Panc1 (cell line): ENCODE measurements at regions not wholly inside any gene's neighbourhood (a gene's known extent, or its start where the extent isn't known, plus 50 kb on each side); places are given as distances from the start of the nearest gene placed in this dataset.

Source experiments
- POLR2AphosphoS5 ChIP-seq: IDR thresholded peaks from 2 replicates; pipeline ENCODE4 v1.6.1; 2012; ENCODE audit warnings: mild to moderate bottlenecking, low read depth, low read length, moderate library complexity
- TF ChIP-seq, protein P1 (sequence below), 2 experiments: IDR thresholded peaks; 2 replicates each; pipeline ENCODE4 v1.6.1; 2011 to 2012; ENCODE audit warnings: low read depth in 2 of 2, control low read depth in 1 of 2, low read length in 1 of 2, mild to moderate bottlenecking in 1 of 2, moderate library complexity in 1 of 2; ENCODE audit not compliant: insufficient read depth in 1 of 2
- TF ChIP-seq, protein P2 (sequence below): fragments of 450-650 bp; IDR thresholded peaks from 2 replicates; pipeline ENCODE4 v1.5.1; 2017; ENCODE audit warnings: mild to moderate bottlenecking

DNA sequence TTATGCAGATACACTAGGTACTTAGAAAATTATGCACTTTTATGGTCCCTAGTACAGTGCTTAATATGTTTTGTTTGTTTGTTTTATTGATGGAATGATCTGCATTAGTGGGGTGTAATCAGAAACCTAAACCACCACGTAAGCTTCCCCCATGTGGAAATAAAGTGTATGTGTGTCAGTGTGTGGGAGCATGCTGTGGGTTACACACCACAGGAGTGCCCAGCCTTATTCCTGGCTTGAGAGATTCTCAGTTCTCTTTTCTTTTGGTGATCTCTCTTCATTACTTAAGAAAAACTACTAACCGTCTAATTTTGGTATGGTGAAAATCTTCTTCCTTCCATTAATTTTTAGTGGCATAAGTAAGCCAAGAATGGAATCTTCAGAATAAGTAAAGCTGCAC is 398.6 kb downstream of the DCDC2C start:
- no peak for TF ChIP-seq POLR2AphosphoS5
- TF ChIP-seq, protein P1, sequence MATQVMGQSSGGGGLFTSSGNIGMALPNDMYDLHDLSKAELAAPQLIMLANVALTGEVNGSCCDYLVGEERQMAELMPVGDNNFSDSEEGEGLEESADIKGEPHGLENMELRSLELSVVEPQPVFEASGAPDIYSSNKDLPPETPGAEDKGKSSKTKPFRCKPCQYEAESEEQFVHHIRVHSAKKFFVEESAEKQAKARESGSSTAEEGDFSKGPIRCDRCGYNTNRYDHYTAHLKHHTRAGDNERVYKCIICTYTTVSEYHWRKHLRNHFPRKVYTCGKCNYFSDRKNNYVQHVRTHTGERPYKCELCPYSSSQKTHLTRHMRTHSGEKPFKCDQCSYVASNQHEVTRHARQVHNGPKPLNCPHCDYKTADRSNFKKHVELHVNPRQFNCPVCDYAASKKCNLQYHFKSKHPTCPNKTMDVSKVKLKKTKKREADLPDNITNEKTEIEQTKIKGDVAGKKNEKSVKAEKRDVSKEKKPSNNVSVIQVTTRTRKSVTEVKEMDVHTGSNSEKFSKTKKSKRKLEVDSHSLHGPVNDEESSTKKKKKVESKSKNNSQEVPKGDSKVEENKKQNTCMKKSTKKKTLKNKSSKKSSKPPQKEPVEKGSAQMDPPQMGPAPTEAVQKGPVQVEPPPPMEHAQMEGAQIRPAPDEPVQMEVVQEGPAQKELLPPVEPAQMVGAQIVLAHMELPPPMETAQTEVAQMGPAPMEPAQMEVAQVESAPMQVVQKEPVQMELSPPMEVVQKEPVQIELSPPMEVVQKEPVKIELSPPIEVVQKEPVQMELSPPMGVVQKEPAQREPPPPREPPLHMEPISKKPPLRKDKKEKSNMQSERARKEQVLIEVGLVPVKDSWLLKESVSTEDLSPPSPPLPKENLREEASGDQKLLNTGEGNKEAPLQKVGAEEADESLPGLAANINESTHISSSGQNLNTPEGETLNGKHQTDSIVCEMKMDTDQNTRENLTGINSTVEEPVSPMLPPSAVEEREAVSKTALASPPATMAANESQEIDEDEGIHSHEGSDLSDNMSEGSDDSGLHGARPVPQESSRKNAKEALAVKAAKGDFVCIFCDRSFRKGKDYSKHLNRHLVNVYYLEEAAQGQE (IDR thresholded peaks at IDR 0.05; ENCODE audit: insufficient read depth in 1 of 2, low read depth in 2 of 2, low read length in 1 of 2) = no peak
- TF ChIP-seq, protein P2, sequence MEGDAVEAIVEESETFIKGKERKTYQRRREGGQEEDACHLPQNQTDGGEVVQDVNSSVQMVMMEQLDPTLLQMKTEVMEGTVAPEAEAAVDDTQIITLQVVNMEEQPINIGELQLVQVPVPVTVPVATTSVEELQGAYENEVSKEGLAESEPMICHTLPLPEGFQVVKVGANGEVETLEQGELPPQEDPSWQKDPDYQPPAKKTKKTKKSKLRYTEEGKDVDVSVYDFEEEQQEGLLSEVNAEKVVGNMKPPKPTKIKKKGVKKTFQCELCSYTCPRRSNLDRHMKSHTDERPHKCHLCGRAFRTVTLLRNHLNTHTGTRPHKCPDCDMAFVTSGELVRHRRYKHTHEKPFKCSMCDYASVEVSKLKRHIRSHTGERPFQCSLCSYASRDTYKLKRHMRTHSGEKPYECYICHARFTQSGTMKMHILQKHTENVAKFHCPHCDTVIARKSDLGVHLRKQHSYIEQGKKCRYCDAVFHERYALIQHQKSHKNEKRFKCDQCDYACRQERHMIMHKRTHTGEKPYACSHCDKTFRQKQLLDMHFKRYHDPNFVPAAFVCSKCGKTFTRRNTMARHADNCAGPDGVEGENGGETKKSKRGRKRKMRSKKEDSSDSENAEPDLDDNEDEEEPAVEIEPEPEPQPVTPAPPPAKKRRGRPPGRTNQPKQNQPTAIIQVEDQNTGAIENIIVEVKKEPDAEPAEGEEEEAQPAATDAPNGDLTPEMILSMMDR = no peak
